ENCODE measurements at regions not wholly inside any gene's neighbourhood (a gene's known extent, or its start where the extent isn't known, plus 50 kb on each side); places are given as distances from the start of the nearest gene placed in this dataset.

- no peaks in the 10 kb centered on the region for H3K4me1 ChIP-seq (ENCODE audit: control insufficient read depth, insufficient read depth, low read length)
- BruUV-seq (replicated peaks): no TSS peak
- H2AFZ ChIP-seq (ENCODE audit: control insufficient read depth, low read depth, low read length): no peak overlapping the region
- no peak for FAIRE-seq
- H4K20me1 ChIP-seq (ENCODE audit: control insufficient read depth, insufficient read depth): no peaks in the 10 kb centered on the region
- no peak overlapping the region for H3K4me3 ChIP-seq
- H3K27ac ChIP-seq (ENCODE audit: control insufficient read depth, insufficient read depth): no peak overlapping the region
- ChIA-PET SMC1A (ENCODE audit: uncharacterized antibody, unreplicated experiment) (interaction anchor here (0.8 kb wide), 1 partner anchor 9 kb away, joined by 3 read pairs; no protein-coding TSS in a partner anchor), POLR2A (no interaction called here), RAD21 (ENCODE audit: unreplicated experiment) (no interaction called here), CTCF (no interaction called here)
- 0% methylated on average over 3 of the region's 3 CpGs for WGBS (ENCODE audit: insufficient coverage, insufficient replicate concordance, low lambda C conversion rate, missing lambda C conversion rate)
- TF ChIP-seq HDAC6 (IDR thresholded peaks at IDR 0.05; ENCODE audit: unreplicated experiment) (no peak), CBX5 (IDR thresholded peaks at IDR 0.05; ENCODE audit: low read depth) (no peak), YBX1 (IDR thresholded peaks at IDR 0.05) (no peak), STAT1 (conservative IDR thresholded peaks at IDR 0.05) (no peak), SIN3A (IDR thresholded peaks at IDR 0.05; ENCODE audit: low read depth, low read length) (no peak), CEBPZ (IDR thresholded peaks at IDR 0.05; ENCODE audit: low read depth, low read length) (no peak), PAX5 (IDR thresholded peaks at IDR 0.05; ENCODE audit: borderline replicate concordance, low read depth, low read length) (no peak), ZBED1 (IDR thresholded peaks at IDR 0.05; ENCODE audit: borderline replicate concordance) (no peak), NBN (IDR thresholded peaks at IDR 0.05) (no peak), KDM1A (IDR thresholded peaks at IDR 0.05; ENCODE audit: borderline replicate concordance) (no peak)
- TF ChIP-seq, protein P1, sequence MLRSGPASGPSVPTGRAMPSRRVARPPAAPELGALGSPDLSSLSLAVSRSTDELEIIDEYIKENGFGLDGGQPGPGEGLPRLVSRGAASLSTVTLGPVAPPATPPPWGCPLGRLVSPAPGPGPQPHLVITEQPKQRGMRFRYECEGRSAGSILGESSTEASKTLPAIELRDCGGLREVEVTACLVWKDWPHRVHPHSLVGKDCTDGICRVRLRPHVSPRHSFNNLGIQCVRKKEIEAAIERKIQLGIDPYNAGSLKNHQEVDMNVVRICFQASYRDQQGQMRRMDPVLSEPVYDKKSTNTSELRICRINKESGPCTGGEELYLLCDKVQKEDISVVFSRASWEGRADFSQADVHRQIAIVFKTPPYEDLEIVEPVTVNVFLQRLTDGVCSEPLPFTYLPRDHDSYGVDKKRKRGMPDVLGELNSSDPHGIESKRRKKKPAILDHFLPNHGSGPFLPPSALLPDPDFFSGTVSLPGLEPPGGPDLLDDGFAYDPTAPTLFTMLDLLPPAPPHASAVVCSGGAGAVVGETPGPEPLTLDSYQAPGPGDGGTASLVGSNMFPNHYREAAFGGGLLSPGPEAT (IDR thresholded peaks at IDR 0.05; ENCODE audit: low read depth): no peak
- ATAC-seq: no peak
- intact Hi-C loops (cut with micrococcal nuclease; ENCODE audit: unreplicated experiment): no loop called here
- no peaks in the 10 kb centered on the region for H3K27me3 ChIP-seq (replicated peaks in 1 of 2; ENCODE audit: control insufficient read depth in 2 of 2, insufficient read depth in 2 of 2, low read length in 1 of 2)
- no peak overlapping the region for H3K4me2 ChIP-seq (ENCODE audit: control insufficient read depth, insufficient read depth)
- no peaks in the 10 kb centered on the region for H3K9me3 ChIP-seq (replicated peaks; ENCODE audit: control insufficient read depth, insufficient read depth, low read length)
- no peak overlapping the region for H3K9ac ChIP-seq (ENCODE audit: control insufficient read depth, insufficient read depth, low read length)
- DNase-seq (ENCODE audit: low read depth, low spot score): no peak
- H3K79me2 ChIP-seq (ENCODE audit: control insufficient read depth, insufficient read depth, low read length): no peaks in the 10 kb centered on the region
- in situ Hi-C loops (cut with MboI): no loop called here
- no peaks in the 10 kb centered on the region for H3K36me3 ChIP-seq (ENCODE audit: control insufficient read depth in 2 of 2, insufficient read depth in 2 of 2, low read length in 1 of 2)
These were observed 78.6 kb upstream of the HDAC9 start for GRCh38 chr7:18416988-18417387.
